ENCODE measurements at regions not wholly inside any gene's neighbourhood (a gene's known extent, or its start where the extent isn't known, plus 50 kb on each side); places are given as distances from the start of the nearest gene placed in this dataset.

DNA sequence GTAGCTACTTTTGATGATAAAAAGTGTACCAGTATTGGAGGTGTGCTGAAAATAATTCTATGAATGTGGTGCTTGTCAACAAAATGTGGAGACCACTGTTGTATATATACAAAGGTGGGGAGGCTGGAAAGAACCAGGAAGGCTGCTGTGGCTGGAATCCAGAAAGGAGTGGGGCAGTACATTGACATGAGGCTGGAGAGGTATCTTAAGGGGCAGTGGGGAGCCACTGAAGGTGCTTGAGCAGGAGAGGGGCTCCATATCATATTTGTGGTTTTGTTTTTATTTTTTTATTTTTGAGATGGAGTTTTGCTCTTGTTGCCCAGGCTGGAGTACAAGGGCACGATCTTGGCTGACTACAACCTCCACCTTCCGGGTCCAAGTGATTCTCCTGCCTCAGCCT is 87.9 kb upstream of the NEURL1B start:
- TF ChIP-seq, protein P1, sequence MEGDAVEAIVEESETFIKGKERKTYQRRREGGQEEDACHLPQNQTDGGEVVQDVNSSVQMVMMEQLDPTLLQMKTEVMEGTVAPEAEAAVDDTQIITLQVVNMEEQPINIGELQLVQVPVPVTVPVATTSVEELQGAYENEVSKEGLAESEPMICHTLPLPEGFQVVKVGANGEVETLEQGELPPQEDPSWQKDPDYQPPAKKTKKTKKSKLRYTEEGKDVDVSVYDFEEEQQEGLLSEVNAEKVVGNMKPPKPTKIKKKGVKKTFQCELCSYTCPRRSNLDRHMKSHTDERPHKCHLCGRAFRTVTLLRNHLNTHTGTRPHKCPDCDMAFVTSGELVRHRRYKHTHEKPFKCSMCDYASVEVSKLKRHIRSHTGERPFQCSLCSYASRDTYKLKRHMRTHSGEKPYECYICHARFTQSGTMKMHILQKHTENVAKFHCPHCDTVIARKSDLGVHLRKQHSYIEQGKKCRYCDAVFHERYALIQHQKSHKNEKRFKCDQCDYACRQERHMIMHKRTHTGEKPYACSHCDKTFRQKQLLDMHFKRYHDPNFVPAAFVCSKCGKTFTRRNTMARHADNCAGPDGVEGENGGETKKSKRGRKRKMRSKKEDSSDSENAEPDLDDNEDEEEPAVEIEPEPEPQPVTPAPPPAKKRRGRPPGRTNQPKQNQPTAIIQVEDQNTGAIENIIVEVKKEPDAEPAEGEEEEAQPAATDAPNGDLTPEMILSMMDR (IDR thresholded peaks at IDR 0.05; ENCODE audit: low read depth, low read length), result no peak
- TF ChIP-seq EZH2phosphoT487 (IDR thresholded peaks at IDR 0.05; ENCODE audit: low read depth), result no peak
